HEK293T (cell line): ENCODE measurements at regions not wholly inside any gene's neighbourhood (a gene's known extent, or its start where the extent isn't known, plus 50 kb on each side); places are given as distances from the start of the nearest gene placed in this dataset.

Experiments
- ELF4 ChIP-seq: fragments of 450-650 bp; IDR thresholded peaks from 2 replicates; pipeline ENCODE4 v1.6.1; 2017; ENCODE audit warnings: antibody characterized with exemption
- FOXA1 ChIP-seq: fragments of 450-650 bp; IDR thresholded peaks from 2 replicates; pipeline ENCODE4 v1.6.1; 2016; ENCODE audit warnings: mild to moderate bottlenecking
- FOXM1 ChIP-seq: fragments of 450-650 bp; IDR thresholded peaks from 2 replicates; pipeline ENCODE4 v1.6.1; 2017; ENCODE audit warnings: mild to moderate bottlenecking, borderline replicate concordance
- L3MBTL2 ChIP-seq: fragments of 450-650 bp; conservative IDR thresholded peaks from 2 replicates; pipeline ENCODE4 v1.6.1; 2016; ENCODE audit warnings: mild to moderate bottlenecking
- LEF1 ChIP-seq: fragments of 450-650 bp; IDR thresholded peaks from 2 replicates; pipeline ENCODE4 v1.6.1; 2017; ENCODE audit warnings: mild to moderate bottlenecking, borderline replicate concordance
- NFRKB ChIP-seq: fragments of 450-650 bp; IDR thresholded peaks from 2 replicates; pipeline ENCODE4 v1.6.1; 2016; ENCODE audit warnings: mild to moderate bottlenecking, moderate library complexity
- SP1 ChIP-seq: fragments of 450-650 bp; IDR thresholded peaks from 2 replicates; pipeline ENCODE4 v1.6.1; 2017
- SUZ12 ChIP-seq: fragments of 450-650 bp; IDR thresholded peaks from 2 replicates; pipeline ENCODE4 v1.6.1; 2016; ENCODE audit warnings: mild to moderate bottlenecking

GRCh38 chr6:14927398-14927797 is 318.5 kb upstream of the JARID2 start:
- no peak for TF ChIP-seq SP1
- TF ChIP-seq LEF1 = no peak
- no peak for TF ChIP-seq ELF4
- no peak for TF ChIP-seq FOXA1
- no peak for TF ChIP-seq FOXM1
- no peak for TF ChIP-seq SUZ12
- no peak for TF ChIP-seq NFRKB
- TF ChIP-seq L3MBTL2 = no peak
